NCI-H1436 treated with DMSO at 0.1 percent for 48 hours (cell line): ENCODE measurements at regions not wholly inside any gene's neighbourhood (a gene's known extent, or its start where the extent isn't known, plus 50 kb on each side); places are given as distances from the start of the nearest gene placed in this dataset.
"Not testable (repeated sequence)": the region's sequence is repeated elsewhere in the genome, so short reads cannot be mapped to it uniquely, and the experiment has no call there.

Source experiments
- DNase-seq: peaks from one replicate; lab custom pipeline; 2025; lab: John Stamatoyannopoulos, UW

DNA sequence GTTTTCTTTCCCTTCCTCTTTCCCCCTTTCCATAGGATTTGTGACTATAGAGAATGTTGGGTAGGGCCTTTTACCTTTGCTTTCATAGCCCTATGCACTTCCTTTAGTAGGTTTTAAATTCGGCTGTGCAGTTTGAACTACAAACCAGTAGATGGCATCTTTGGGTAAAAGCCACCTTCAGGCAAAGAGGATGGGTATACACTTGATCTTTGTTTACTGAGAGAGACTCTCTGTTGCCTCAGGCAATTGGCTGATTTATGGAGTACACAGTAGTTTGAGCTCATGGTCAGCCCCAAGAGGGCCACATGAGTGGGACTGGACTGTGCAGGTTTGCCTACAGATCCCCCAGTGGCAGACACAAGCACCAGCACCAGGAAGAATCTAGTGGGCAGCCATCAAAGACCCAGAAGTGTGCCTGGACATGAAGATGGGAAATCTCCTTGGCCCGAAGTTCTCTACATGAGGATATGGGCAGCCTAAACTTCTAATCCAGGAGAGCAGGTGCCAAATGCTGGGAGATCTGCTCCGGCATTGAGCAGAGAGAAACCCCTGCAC is 1304.3 kb upstream of the DDX18 start:
- DNase-seq: peak; percentile 26

DNA sequence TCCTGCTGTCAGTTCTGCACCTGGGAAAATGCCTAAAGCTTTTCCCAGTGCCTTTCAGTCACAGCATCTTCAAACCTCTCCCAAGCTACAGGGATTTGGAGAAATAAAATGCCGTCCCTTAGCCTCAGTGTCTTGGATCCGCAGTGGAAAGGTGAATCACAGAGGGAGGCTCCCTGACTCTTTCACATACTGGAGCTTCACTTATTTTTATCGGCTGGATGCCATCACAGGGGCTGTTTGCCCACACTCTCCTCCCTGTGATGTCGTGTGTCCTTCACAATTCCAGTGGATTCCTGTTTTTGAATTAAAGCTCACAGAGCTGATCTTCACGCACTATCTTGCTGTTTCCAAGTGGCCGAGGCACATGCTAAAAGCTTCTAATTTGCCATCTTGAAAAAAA is 1303.1 kb upstream of the DDX18 start:
- no peak for DNase-seq

DNA sequence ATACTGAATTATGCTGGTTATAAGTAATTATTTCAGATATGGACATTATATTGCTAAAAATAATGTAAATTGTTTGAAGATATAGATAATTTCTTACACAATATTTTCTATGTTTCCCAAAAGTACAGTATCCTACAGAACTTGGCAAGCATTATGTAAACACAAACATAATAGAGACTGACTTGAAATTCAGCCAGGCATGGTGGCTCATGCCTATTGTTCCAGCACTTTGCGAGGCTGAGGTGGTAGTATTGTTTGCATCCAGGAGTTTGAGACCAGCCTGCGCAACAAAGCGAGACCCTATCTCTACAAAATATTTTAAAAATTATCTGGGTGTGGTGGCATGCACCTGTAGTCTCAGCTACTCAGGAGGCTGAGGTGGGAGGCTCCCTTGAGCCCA is 1300.5 kb upstream of the DDX18 start:
- no peak for DNase-seq

DNA sequence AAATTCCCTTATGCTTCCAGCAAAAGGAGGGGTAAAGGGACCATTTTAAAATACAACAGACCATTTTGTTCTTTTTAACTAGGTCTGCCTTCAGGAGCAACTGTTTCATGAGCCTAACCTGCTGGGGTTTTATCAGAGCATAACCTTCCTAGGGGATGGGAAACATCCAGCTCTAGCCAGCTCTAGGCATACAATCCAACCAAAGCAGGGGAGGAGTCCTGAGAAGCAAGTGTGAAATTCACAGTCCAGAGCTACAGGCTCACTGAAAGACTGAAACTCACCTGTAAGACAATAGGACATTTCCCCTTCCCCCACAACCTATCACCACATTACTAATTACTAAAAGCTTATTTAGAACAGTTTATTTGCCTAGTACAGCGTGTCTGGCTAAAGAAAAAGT is 1296.6 kb upstream of the DDX18 start:
- DNase-seq: no peak

DNA sequence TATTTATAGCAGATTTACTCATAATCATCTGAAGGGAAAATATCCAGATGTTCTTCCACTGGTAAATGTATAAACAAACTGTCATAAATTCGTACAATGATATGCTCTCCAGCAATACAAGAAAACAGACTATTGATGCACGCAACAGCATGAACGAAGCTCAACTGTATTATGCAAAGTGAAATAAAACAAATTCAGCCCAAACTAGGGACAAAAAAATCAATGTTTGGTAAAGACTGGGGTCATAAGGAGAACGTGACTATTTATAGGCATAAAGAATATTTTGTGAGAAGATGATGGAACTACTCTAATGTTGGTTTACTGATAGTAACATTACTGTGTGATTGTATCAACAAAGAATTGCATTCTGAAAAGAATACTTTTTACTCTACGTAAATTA is 1276.7 kb upstream of the DDX18 start:
- no peak for DNase-seq

DNA sequence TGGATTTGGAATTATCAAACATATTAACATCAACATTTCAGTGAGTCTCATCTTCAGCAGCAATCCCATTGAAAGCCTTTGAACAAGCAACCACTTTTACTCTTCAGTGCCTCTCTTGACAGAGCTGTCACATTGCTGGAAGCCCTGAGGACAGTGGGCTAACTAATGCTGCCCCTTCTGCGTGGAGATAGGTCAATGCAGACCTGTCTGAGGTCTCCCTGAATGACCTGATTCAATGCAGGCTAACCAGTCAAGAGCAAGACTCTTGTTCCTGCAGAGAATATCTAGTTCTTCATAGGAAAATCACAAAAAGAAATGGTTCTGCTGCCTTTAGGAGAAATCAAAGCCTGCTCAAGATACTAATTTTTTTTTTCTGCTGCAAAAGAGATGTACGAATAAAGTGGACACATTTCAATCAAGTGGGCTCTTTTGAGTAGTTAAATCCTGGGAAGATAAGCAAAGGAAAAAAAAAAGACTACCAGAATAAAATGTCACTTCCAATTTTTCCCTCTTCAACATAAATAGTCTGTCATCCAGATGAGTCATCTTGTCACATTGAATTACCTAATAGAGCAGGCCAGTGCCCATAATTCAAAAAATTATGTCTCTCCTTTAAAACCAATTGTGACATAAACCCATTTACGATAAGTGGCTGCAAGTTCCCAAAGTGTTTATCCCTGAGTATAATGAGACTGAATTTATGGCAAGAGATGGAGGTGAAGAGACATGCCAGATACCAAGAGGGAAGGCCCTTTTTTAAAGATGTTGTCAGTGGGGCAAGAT is 1269.0 kb upstream of the DDX18 start:
- DNase-seq: peak; percentile 27

DNA sequence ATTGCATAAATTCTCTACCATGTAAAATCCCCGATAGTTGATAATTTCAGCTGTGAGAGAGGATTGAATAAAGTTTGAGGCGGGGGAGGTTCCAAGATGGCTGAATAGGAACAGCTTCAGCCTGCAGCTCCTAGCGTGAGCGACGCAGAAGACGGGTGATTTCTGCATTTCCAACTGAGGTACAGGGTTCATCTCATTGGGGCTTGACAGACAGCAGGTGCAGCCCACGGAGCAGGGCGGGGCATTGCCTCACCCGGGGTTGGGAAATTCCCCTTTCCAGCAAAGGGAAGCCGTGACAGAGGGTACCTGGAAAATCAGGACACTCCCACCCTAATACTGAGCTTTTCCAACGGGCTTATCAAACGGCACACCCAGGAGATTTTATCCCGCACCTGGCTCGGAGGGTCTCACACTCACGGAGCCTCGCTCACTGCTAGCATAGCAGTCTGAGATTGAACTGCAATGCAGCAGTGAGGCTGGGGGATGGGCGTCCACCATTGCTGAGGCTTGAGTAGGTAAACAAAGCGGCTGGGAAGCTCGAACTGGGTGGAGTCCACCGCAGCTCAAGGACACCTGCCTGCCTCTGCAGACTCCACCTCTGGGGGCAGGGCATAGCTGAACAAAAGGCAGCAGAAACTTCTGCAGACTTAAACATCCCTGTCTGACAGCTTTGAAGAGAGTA is 1261.6 kb upstream of the DDX18 start:
- not testable (repeated sequence) for DNase-seq

DNA sequence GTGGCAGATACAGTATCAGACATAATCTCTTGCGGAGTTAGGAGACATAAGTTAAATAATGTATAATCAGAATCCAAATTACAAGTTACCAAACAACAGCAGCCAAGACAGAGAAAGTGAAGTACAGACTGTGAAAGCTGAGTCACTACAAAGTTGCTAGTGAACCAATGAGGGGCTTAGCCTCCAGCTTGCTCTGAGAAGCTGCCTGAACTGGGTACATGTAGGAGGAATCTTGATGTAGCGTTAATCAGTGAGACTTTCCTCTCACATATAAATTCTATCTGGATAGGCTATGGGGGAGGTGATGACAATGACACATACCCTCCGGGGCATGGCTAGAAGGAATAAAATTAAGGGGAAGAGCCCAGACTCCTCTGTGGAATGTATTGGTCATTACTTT is 1234.3 kb upstream of the DDX18 start:
- no peak for DNase-seq

DNA sequence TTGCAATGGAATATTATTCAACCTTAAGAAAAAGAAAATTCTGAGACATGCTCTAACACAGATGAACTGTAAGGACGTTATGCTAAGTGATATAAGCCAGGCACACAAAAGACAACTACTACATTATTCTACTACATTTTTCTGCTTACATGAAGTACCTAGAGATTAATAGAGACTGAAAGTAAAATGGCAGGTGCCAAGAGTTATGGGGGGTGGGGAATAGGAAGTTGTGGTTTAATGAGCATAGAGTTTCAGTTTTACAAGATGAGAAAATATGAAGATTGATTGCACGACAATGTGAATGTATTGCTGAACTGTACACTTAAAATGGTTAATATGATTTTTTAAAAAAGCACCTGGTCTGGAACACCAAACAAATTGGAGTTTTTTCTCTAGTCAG is 1231.6 kb upstream of the DDX18 start:
- DNase-seq: no peak

DNA sequence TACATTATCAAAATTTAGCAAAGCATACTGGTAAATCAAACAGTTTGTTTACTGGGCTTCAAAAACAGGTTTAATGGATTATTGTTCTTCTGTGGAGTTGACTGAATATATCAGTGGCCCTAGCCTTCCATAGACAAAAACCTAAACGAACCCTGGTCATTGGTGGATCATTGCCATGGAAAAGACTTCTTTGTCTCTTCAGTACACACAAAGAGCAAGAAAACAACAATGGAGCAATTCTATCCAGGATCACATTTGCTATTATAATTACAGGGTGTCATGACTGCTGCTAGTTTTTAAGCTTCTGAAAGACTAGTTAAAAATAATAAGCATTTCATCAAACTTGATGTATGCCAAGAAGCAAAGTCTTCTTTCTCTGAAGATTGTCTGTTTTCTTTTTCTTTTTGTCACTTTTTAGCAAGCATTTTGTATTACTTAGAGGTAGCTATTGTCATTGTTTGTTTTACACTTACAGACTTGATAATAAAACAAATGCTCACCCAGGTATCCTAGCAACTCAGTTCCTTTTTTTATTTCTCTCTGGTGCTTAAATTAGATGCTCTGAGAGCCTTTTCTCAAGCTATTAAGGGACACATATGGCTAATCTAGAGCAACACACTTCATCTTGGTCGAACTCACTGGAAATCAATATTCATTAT is 1228.7 kb upstream of the DDX18 start:
- DNase-seq: peak; percentile 39

DNA sequence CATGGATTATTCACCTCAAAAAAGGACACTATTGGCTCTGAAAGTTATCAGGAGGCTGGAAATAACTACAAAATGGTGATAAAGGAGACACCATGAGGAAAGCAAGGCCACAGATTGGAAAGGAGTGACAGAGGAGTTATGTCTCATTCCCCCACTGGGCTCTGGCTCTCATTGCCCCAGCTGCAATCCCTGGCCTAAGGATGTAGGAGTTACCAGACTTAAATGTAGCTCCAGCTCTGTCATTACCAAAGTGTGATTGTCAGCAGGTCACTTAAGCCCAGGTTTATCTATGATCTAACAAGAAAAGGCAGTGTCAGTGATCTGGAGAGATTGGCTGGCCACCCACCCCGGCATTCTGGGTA is 1228.2 kb upstream of the DDX18 start:
- DNase-seq: no peak
